ENCODE measurements at regions not wholly inside any gene's neighbourhood (a gene's known extent, or its start where the extent isn't known, plus 50 kb on each side); places are given as distances from the start of the nearest gene placed in this dataset.

DNA sequence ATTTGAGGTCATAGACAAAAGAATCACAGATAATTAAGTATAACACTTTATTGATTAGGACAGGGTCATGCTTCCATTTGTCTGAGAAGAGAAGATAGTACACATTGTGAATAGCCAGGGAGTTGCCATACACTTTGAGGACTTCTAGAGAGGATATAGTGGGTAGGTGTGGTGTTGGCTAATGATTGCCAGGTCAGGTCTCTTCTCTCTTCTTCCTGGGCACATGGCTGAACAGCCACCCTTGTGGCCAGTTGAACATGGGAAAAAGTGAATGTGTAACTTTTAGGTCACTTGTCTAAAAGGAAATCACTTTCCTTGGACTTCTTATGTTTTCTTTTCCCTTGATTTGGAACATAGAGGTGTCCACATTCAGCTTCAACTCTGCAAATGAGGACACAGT is 772.1 kb upstream of the MAP3K7 start:
- intact Hi-C loops (cut with micrococcal nuclease) = no loop called here
- no peaks in the 10 kb centered on the region for H3K36me3 Mint-ChIP-seq (ENCODE audit: low read depth)
- no peak for ATAC-seq

DNA sequence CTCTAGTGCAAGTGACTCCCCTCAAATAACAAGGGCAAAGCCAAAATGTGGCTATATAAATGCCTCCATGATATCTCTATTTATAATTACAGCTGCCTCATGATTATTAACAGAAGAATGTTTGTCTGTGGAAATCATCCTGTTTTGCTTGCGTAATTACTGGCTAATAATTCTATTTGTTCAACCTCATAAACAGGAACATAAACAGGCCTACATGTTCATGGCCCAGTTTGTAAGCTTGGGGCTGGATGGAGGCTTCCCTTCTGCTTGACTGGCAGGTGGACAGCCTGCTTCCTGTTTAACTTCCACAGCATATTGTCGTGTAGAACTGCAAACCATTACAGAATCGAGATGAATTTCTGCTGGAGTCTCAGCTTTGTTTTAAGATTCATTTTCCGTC is 766.0 kb upstream of the MAP3K7 start:
- DNase-seq (no peak), ATAC-seq (no peak)
- TF ChIP-seq, protein P1, sequence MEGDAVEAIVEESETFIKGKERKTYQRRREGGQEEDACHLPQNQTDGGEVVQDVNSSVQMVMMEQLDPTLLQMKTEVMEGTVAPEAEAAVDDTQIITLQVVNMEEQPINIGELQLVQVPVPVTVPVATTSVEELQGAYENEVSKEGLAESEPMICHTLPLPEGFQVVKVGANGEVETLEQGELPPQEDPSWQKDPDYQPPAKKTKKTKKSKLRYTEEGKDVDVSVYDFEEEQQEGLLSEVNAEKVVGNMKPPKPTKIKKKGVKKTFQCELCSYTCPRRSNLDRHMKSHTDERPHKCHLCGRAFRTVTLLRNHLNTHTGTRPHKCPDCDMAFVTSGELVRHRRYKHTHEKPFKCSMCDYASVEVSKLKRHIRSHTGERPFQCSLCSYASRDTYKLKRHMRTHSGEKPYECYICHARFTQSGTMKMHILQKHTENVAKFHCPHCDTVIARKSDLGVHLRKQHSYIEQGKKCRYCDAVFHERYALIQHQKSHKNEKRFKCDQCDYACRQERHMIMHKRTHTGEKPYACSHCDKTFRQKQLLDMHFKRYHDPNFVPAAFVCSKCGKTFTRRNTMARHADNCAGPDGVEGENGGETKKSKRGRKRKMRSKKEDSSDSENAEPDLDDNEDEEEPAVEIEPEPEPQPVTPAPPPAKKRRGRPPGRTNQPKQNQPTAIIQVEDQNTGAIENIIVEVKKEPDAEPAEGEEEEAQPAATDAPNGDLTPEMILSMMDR (IDR thresholded peaks at IDR 0.05) = no peak
- no peak overlapping the region for H3K4me3 Mint-ChIP-seq
- H3K4me1 Mint-ChIP-seq (ENCODE audit: low read depth) = no peaks in the 10 kb centered on the region
- CTCF ChIA-PET = no interaction called here
- H3K27ac Mint-ChIP-seq = no peak overlapping the region
- no peaks in the 10 kb centered on the region for H3K27me3 Mint-ChIP-seq
- no peaks in the 10 kb centered on the region for H3K36me3 Mint-ChIP-seq (ENCODE audit: low read depth)
- intact Hi-C loops (cut with micrococcal nuclease) = no loop called here
- H3K9me3 Mint-ChIP-seq = no peaks in the 10 kb centered on the region
- POLR2A ChIA-PET = no interaction called here

More for the DNA sequence above, 772.1 kb upstream of the MAP3K7 start:
- Mint-ChIP-seq H3K4me3 (no peak overlapping the region), H3K9me3 (no peaks in the 10 kb centered on the region), H3K27me3 (no peaks in the 10 kb centered on the region), H3K4me1 (ENCODE audit: low read depth) (no peaks in the 10 kb centered on the region), H3K27ac (no peak overlapping the region)
- TF ChIP-seq, protein P1 (IDR thresholded peaks at IDR 0.05) = no peak
- no peak for DNase-seq
- ChIA-PET CTCF (no interaction called here), POLR2A (no interaction called here)

DNA sequence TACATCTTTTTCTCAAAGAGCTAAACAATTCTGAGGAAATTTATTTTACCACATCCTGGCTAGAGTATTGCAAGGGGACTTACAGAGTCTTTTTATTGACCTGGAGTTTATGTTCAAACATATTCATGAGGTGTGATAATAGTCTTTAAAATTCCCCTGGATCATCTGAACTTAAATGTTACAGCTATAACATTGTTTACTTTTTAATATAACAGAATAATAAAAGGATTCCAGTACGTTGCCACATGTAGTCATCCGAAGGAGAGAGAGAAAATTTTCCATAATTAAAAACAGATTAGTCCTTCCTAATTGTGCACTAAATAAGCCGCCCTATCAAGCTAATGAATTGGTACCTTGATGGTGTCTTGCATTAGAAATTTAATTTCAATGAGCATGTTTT is 765.4 kb upstream of the MAP3K7 start:
- Mint-ChIP-seq H3K36me3 (ENCODE audit: low read depth) (no peaks in the 10 kb centered on the region), H3K4me3 (no peak overlapping the region), H3K9me3 (no peaks in the 10 kb centered on the region), H3K4me1 (ENCODE audit: low read depth) (no peaks in the 10 kb centered on the region), H3K27ac (no peak overlapping the region), H3K27me3 (no peaks in the 10 kb centered on the region)
- DNase-seq = no peak
- TF ChIP-seq, protein P1 (IDR thresholded peaks at IDR 0.05) = no peak
- ChIA-PET CTCF (no interaction called here), POLR2A (no interaction called here)
- no peak for ATAC-seq
- intact Hi-C loops (cut with micrococcal nuclease) = no loop called here

DNA sequence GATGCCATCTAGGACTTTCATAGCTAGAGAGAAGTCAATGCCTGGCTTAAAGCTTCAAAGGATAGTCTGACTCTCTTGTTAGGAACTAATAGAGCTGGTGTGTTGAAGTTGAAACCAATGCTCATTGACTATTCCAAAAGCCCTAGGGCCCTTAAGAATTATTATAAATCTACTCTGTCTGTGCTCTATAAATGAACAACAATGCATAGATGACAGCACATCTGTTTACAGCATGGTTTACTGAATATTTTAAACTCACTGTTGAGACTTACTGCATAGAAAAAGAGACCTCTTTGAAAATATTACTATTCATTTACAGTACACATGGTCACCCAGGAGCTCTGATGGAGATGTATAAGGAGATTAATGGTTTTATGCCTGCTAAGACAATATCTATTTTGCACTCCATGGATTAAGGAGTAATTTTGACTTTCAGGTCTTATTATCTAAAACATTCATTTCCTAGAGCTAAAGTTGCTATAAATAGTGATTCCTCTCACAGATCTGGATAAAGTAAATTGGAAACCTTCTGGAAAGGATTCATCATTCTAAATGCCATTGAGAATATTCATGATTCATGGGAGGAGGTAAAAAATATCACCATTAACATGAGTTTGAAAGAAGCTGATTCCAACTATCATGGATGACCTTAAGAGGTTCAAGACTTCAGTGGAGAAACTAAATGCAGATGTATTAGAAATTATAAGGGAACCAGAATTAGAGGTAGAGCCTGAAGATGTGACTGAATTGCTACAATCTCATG is 763.5 kb upstream of the MAP3K7 start:
- H3K9me3 Mint-ChIP-seq = no peaks in the 10 kb centered on the region
- no peaks in the 10 kb centered on the region for H3K36me3 Mint-ChIP-seq (ENCODE audit: low read depth)
- H3K27me3 Mint-ChIP-seq = no peaks in the 10 kb centered on the region
- ChIA-PET CTCF (interaction anchor here (1.1 to 1.8 kb wide), 2 partner anchors 13 to 15 kb away, joined by 3 to 4 read pairs; no protein-coding TSS in a partner anchor), POLR2A (no interaction called here)
- H3K27ac Mint-ChIP-seq = no peak overlapping the region
- H3K4me1 Mint-ChIP-seq (ENCODE audit: low read depth) = no peaks in the 10 kb centered on the region
- ATAC-seq (no peak), DNase-seq (no peak)
- TF ChIP-seq, protein P1 (IDR thresholded peaks at IDR 0.05) = no peak
- intact Hi-C loops (cut with micrococcal nuclease) = no loop called here
- H3K4me3 Mint-ChIP-seq = no peak overlapping the region

DNA sequence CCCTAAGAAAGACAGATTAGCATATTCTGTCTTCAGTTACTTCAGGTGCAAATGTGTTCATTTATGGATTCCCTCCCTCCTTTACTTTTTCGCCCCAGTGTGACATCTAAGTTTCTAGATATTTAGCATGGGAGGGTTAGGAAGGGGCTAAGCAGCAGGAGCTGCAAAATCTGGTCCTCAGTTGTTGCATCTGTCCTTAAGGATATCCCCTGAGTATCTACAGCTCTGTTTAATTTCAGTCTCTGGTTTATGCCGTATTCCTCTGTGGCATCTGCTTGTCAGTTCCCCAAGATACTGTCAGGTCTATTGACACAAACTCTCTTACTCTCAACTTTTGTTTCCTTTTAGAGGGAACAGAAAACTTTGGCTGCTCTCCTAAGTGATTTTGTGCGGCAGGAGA is 754.6 kb upstream of the MAP3K7 start:
- Mint-ChIP-seq H3K36me3 (ENCODE audit: low read depth) (no peaks in the 10 kb centered on the region), H3K9me3 (no peaks in the 10 kb centered on the region), H3K27ac (no peak overlapping the region), H3K4me1 (ENCODE audit: low read depth) (no peaks in the 10 kb centered on the region), H3K4me3 (no peak overlapping the region), H3K27me3 (no peaks in the 10 kb centered on the region)
- DNase-seq (no peak), ATAC-seq (no peak)
- TF ChIP-seq, protein P1 (IDR thresholded peaks at IDR 0.05) = no peak
- intact Hi-C loops (cut with micrococcal nuclease) = no loop called here
- POLR2A ChIA-PET = no interaction called here
- CTCF ChIA-PET = no interaction called here

All from activated CD8-positive, alpha-beta T cell treated with anti-CD3 and anti-CD28 coated beads for 36 hours (primary cell).